Stimulated activated memory B cell treated with anti-CD40 and anti-IgM and Interleukin-4, amounts not matched to agents 10 μg/mL and 1 μg/mL and 100 μg/mL, for 72 hours (primary cell): ENCODE measurements at regions not wholly inside any gene's neighbourhood (a gene's known extent, or its start where the extent isn't known, plus 50 kb on each side); places are given as distances from the start of the nearest gene placed in this dataset.

Experiments
- ATAC-seq: fragments of 150-1000 bp; cut with Tn5 transposase; 2 replicates; pipeline ENCODE4 v1.10.0; 2021
- H3K27ac Mint-ChIP-seq: one replicate; pipeline ENCODE4 v1.8.0; 2022; ENCODE audit warnings: mild to moderate bottlenecking, mixed read lengths
- H3K27me3 Mint-ChIP-seq: one replicate; pipeline ENCODE4 v1.8.0; 2022; ENCODE audit warnings: mixed read lengths
- H3K36me3 Mint-ChIP-seq: one replicate; pipeline ENCODE4 v1.8.0; 2022; ENCODE audit warnings: mixed read lengths
- H3K4me1 Mint-ChIP-seq: one replicate; pipeline ENCODE4 v1.8.0; 2022; ENCODE audit warnings: mixed read lengths
- H3K4me3 Mint-ChIP-seq: one replicate; pipeline ENCODE4 v1.8.0; 2022; ENCODE audit warnings: mild to moderate bottlenecking, moderate library complexity, mixed read lengths
- H3K9me3 Mint-ChIP-seq: one replicate; pipeline ENCODE4 v1.8.0; 2022; ENCODE audit warnings: mixed read lengths

- Mint-ChIP-seq H3K27ac (no peak overlapping the region), H3K27me3 (no peaks in the 10 kb centered on the region), H3K4me1 (no peaks in the 10 kb centered on the region), H3K9me3 (no peaks in the 10 kb centered on the region), H3K36me3 (no peaks in the 10 kb centered on the region), H3K4me3 (no peak overlapping the region)
- ATAC-seq: no peak
These were observed 63.0 kb downstream of the C5orf15 start for GRCh38 chr5:133905424-133905823.

DNA sequence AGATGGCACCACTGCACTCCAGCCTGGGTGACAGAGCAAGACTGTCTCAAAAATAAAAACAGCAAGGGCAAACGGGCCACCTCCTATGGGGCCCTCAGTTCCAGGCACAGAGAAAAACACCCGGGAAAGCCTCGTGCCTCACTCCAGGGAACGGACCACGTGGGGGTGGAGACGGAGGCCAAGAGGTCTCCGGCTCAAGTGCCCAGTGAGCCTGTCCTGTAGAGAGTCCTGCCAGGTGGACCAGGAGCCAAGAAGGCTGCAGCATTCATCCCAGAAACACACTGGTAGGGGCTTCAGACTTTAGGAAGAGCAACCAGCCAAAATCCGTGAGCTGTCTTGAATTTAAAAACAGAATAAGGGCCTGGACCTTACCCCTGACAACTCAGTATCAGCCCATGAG lies 63.8 kb downstream of the C5orf15 start:
- H3K27me3 Mint-ChIP-seq: no peaks in the 10 kb centered on the region
- no peaks in the 10 kb centered on the region for H3K4me1 Mint-ChIP-seq
- no peak for ATAC-seq
- no peak overlapping the region for H3K27ac Mint-ChIP-seq
- no peak overlapping the region for H3K4me3 Mint-ChIP-seq
- H3K36me3 Mint-ChIP-seq: no peaks in the 10 kb centered on the region
- H3K9me3 Mint-ChIP-seq: no peaks in the 10 kb centered on the region

GRCh38 chr5:133902511-133903118 lies 65.8 kb downstream of the C5orf15 start:
- no peak overlapping the region for H3K27ac Mint-ChIP-seq
- ATAC-seq: no peak
- H3K4me3 Mint-ChIP-seq: no peak overlapping the region
- H3K9me3 Mint-ChIP-seq: no peaks in the 10 kb centered on the region
- H3K27me3 Mint-ChIP-seq: no peaks in the 10 kb centered on the region
- H3K36me3 Mint-ChIP-seq: no peaks in the 10 kb centered on the region
- H3K4me1 Mint-ChIP-seq: peaks cover 13% of the 10 kb centered on the region

DNA sequence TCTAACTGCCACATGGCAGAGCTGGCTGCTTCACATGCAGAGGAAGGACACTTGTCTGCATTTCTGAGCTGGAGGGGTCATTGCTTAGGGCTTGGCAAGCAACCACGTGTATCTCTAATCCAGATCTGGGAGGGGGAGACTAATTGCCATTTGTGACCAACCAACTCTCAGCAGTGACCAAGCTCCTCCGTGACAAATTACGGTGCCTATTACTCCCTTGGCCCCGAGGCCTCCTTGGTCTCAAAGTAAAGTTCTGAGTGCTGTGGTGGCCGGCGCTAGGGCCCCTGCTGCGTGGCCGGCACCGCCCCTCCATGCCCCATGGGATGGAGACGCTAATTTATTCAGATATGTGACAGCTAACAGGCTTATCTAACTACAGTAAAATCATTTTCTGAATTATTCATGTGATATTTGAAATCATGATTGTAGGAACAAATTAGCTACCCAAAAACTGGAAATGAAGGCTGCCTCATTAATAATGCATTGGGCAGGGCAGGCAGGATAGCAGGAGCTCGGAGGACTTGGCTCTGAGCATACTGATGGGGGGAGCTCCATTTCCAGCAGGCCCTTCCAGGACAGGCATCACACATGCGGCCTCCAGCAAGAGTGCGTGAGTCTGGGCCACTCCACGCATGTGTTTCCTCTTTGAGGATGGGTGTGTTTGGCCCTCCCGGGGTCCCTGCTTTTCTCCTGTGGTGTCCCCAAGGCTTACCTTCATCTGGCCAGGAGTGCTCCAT lies 67.7 kb downstream of the C5orf15 start:
- H3K27ac Mint-ChIP-seq: no peak overlapping the region
- no peak for ATAC-seq
- H3K36me3 Mint-ChIP-seq: no peaks in the 10 kb centered on the region
- no peaks in the 10 kb centered on the region for H3K27me3 Mint-ChIP-seq
- H3K9me3 Mint-ChIP-seq: no peaks in the 10 kb centered on the region
- H3K4me3 Mint-ChIP-seq: no peak overlapping the region
- H3K4me1 Mint-ChIP-seq: peaks cover 26% of the 10 kb centered on the region

GRCh38 chr5:133899506-133899905 lies 68.9 kb downstream of the C5orf15 start:
- no peaks in the 10 kb centered on the region for H3K36me3 Mint-ChIP-seq
- H3K4me3 Mint-ChIP-seq: no peak overlapping the region
- no peak for ATAC-seq
- H3K27me3 Mint-ChIP-seq: no peaks in the 10 kb centered on the region
- H3K27ac Mint-ChIP-seq: no peak overlapping the region
- no peaks in the 10 kb centered on the region for H3K9me3 Mint-ChIP-seq
- peaks cover 26% of the 10 kb centered on the region for H3K4me1 Mint-ChIP-seq

GRCh38 chr5:133898440-133898839 lies 70.0 kb downstream of the C5orf15 start:
- Mint-ChIP-seq H3K4me1 (peaks cover 32% of the 10 kb centered on the region), H3K27ac (no peak overlapping the region), H3K27me3 (no peaks in the 10 kb centered on the region), H3K36me3 (no peaks in the 10 kb centered on the region), H3K4me3 (no peak overlapping the region), H3K9me3 (no peaks in the 10 kb centered on the region)
- ATAC-seq: no peak

- Mint-ChIP-seq H3K4me3 (no peak overlapping the region), H3K9me3 (no peaks in the 10 kb centered on the region), H3K36me3 (no peaks in the 10 kb centered on the region), H3K27ac (peak overlapping the region; percentile 3), H3K4me1 (peaks cover 32% of the 10 kb centered on the region), H3K27me3 (no peaks in the 10 kb centered on the region)
- ATAC-seq: no peak
These were observed 71.0 kb downstream of the C5orf15 start for GRCh38 chr5:133897431-133897830.

GRCh38 chr5:133896873-133897272 lies 71.6 kb downstream of the C5orf15 start:
- peak; percentile 55 for ATAC-seq
- Mint-ChIP-seq H3K27me3 (no peaks in the 10 kb centered on the region), H3K36me3 (no peaks in the 10 kb centered on the region), H3K4me3 (no peak overlapping the region), H3K27ac (peak overlapping the region; percentile 3), H3K9me3 (no peaks in the 10 kb centered on the region), H3K4me1 (peaks cover 32% of the 10 kb centered on the region)

DNA sequence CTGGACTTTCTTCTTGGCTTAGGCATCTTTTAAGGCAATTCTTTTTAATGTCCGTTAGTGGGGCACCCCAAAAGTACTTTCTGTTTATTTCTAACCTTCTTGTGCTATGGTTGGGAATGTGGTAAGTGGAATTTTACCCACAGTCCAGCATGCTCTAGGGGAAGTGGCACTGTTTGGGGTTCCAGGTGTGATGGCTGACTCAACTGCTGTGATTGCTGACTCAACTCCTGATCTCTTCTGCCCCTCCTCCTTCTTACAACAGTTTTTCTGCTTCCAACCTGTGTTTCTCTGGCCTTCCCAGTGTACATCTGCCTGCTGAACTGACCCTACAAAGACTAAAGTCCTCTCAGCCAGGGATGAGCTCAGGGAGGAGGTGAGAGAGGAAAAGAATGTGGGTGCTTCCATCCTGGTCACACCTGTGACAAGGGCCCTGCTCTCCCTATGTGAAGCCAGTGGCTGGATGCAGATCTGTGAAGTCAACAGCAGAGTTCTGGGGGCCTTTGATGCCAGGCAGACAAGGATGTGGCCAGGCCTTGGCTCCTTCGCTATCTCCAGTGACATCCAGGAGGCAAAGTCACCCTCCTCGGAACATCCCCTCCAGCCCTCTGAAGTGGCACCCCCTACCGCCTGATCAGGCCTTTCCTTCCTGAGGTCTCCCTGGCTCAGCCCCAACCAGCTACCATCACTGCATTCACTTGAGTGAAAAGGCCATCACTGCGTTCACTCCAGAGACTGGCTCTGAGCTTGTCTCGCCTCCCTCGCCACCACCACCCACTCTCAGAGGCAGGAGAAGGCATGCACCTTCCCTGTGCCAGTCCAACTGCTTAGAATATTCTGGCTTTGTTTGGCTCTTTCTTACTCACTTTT lies 72.2 kb downstream of the C5orf15 start:
- ATAC-seq: no peak
- no peaks in the 10 kb centered on the region for H3K9me3 Mint-ChIP-seq
- peaks cover 32% of the 10 kb centered on the region for H3K4me1 Mint-ChIP-seq
- H3K36me3 Mint-ChIP-seq: no peaks in the 10 kb centered on the region
- no peak overlapping the region for H3K27ac Mint-ChIP-seq
- no peaks in the 10 kb centered on the region for H3K27me3 Mint-ChIP-seq
- no peak overlapping the region for H3K4me3 Mint-ChIP-seq

DNA sequence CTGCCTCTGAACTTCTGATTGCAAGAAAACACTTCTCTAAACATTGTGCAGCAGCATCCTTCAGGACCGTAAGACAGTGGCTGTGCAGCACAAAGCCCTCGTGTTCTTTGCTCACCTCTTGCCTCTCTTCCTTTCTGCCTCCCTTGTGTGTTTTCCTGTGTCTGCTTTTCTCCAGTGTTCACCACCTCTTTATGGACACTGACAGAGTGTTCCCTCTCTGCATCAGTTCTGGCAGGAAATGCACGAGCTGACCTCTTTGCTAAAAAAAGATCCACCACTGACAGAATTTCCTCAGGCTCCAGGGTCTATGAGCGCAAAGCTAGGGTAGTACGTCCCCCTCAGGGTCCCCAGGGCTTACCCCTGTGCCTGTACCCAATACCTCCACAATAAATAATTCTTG lies 74.3 kb downstream of the C5orf15 start:
- Mint-ChIP-seq H3K27me3 (no peaks in the 10 kb centered on the region), H3K36me3 (no peaks in the 10 kb centered on the region), H3K27ac (no peak overlapping the region), H3K9me3 (no peaks in the 10 kb centered on the region), H3K4me3 (no peak overlapping the region), H3K4me1 (peaks cover 32% of the 10 kb centered on the region)
- ATAC-seq: no peak

- H3K4me3 Mint-ChIP-seq: no peak overlapping the region
- no peaks in the 10 kb centered on the region for H3K9me3 Mint-ChIP-seq
- H3K27me3 Mint-ChIP-seq: no peaks in the 10 kb centered on the region
- no peaks in the 10 kb centered on the region for H3K36me3 Mint-ChIP-seq
- ATAC-seq: no peak
- H3K4me1 Mint-ChIP-seq: peaks cover 21% of the 10 kb centered on the region
- H3K27ac Mint-ChIP-seq: no peak overlapping the region
These were observed 75.7 kb downstream of the C5orf15 start for GRCh38 chr5:133892774-133893173.

- H3K4me3 Mint-ChIP-seq: no peak overlapping the region
- H3K4me1 Mint-ChIP-seq: peaks cover 17% of the 10 kb centered on the region
- no peak overlapping the region for H3K27ac Mint-ChIP-seq
- no peaks in the 10 kb centered on the region for H3K27me3 Mint-ChIP-seq
- H3K36me3 Mint-ChIP-seq: no peaks in the 10 kb centered on the region
- ATAC-seq: no peak
- no peaks in the 10 kb centered on the region for H3K9me3 Mint-ChIP-seq
These were observed 76.1 kb downstream of the C5orf15 start for GRCh38 chr5:133892306-133892705.

DNA sequence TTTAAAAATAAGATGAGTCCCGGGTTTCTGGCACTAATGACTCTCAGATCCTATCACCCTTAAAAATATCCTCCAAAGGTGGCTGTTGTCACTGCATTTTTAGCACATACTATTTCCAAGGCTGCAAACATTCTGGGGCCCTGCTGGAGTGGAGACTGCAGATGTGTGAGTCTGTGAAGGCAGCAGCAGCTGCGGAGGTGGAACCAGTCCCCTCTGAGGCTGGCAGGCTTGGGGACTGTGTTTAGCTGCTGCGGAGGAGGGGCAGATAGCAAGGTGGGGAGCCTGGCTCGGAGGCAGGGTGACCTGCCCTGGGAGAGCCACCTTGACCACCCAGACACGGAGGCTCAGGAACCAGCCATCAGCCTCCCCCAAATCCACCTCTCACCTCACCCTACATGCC lies 77.0 kb downstream of the C5orf15 start:
- Mint-ChIP-seq H3K27me3 (no peaks in the 10 kb centered on the region), H3K4me1 (peaks cover 8% of the 10 kb centered on the region), H3K36me3 (no peaks in the 10 kb centered on the region), H3K4me3 (no peak overlapping the region), H3K9me3 (no peaks in the 10 kb centered on the region), H3K27ac (no peak overlapping the region)
- ATAC-seq: no peak

DNA sequence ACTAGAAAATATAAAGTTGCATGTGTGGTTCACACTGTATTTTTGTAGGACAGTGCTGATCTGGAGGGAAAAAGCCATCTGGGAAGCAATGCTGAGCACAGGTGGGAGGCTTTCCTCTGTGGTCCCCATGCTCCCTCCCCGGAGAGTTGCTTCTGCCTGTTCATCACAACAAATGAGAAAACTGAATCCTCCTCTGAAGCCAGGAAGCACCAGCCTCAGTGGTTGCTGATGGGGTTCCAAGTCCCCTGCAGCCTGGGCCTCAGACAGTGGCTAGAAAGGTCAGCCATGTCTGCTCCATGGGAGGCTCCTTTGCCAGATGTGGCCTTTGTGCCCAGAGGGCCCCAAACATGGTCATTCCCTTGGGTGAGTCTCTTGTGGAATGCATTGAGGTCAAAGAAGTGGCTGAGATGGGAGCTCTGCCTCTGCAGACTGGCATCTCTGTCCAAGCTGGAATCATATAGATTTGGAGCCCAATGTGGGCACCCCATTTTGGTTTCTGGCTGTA lies 77.6 kb downstream of the C5orf15 start:
- Mint-ChIP-seq H3K4me1 (peaks cover 13% of the 10 kb centered on the region), H3K9me3 (no peaks in the 10 kb centered on the region), H3K27me3 (no peaks in the 10 kb centered on the region), H3K4me3 (no peak overlapping the region), H3K36me3 (no peaks in the 10 kb centered on the region), H3K27ac (no peak overlapping the region)
- no peak for ATAC-seq

DNA sequence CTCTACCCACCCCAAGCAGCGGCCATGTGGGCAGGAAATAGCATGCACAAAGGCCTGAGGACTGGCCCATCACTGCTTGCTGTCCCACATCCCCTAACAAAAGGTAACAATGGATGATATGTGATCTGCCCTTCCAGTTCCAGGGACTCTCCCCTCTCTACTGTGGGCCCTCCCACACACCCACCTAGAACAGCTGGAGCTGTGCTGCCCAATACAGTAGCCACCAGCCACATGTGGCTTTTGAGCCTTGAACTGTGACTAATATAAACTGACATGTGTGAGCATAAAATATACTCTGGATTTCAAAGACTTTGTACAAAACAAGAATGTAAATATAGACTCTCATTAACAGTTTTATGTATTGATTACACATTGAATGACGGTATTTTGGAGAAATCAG lies 78.1 kb downstream of the C5orf15 start:
- H3K4me1 Mint-ChIP-seq: peaks cover 17% of the 10 kb centered on the region
- no peak overlapping the region for H3K4me3 Mint-ChIP-seq
- no peak for ATAC-seq
- no peaks in the 10 kb centered on the region for H3K9me3 Mint-ChIP-seq
- H3K27me3 Mint-ChIP-seq: no peaks in the 10 kb centered on the region
- H3K27ac Mint-ChIP-seq: no peak overlapping the region
- H3K36me3 Mint-ChIP-seq: no peaks in the 10 kb centered on the region
